ENCODE measurements at regions not wholly inside any gene's neighbourhood (a gene's known extent, or its start where the extent isn't known, plus 50 kb on each side); places are given as distances from the start of the nearest gene placed in this dataset.

- TF ChIP-seq ETV6 (CRISPR knock-in tag; IDR thresholded peaks at IDR 0.05) = no peak
- no peak for TF ChIP-seq ZNF317 (CRISPR knock-in tag; IDR thresholded peaks at IDR 0.05; ENCODE audit: borderline replicate concordance, low read depth)
- TF ChIP-seq, protein P1, sequence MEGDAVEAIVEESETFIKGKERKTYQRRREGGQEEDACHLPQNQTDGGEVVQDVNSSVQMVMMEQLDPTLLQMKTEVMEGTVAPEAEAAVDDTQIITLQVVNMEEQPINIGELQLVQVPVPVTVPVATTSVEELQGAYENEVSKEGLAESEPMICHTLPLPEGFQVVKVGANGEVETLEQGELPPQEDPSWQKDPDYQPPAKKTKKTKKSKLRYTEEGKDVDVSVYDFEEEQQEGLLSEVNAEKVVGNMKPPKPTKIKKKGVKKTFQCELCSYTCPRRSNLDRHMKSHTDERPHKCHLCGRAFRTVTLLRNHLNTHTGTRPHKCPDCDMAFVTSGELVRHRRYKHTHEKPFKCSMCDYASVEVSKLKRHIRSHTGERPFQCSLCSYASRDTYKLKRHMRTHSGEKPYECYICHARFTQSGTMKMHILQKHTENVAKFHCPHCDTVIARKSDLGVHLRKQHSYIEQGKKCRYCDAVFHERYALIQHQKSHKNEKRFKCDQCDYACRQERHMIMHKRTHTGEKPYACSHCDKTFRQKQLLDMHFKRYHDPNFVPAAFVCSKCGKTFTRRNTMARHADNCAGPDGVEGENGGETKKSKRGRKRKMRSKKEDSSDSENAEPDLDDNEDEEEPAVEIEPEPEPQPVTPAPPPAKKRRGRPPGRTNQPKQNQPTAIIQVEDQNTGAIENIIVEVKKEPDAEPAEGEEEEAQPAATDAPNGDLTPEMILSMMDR (IDR thresholded peaks at IDR 0.05) = no peak
- TF ChIP-seq TCF7 (CRISPR knock-in tag; IDR thresholded peaks at IDR 0.05; ENCODE audit: low read depth) = no peak
- no peak for TF ChIP-seq FOXP4 (CRISPR knock-in tag; IDR thresholded peaks at IDR 0.05)
- no peak for TF ChIP-seq PRDM15 (CRISPR knock-in tag; IDR thresholded peaks at IDR 0.05)
- TF ChIP-seq ZNF423 (CRISPR knock-in tag; IDR thresholded peaks at IDR 0.05) = no peak
- TF ChIP-seq ELF4 (CRISPR knock-in tag; IDR thresholded peaks at IDR 0.05; ENCODE audit: low read depth) = no peak
- no peak for TF ChIP-seq ZNF232 (CRISPR knock-in tag; IDR thresholded peaks at IDR 0.05)
- no peak for TF ChIP-seq NR1H2 (CRISPR knock-in tag; IDR thresholded peaks at IDR 0.05)
Measured at GRCh38 chr18:71505526-71505925, 1038.6 kb downstream of the CBLN2 start.
